NT2/D1 (cell line): ENCODE measurements at regions not wholly inside any gene's neighbourhood (a gene's known extent, or its start where the extent isn't known, plus 50 kb on each side); places are given as distances from the start of the nearest gene placed in this dataset.

Source experiments
- DNase-seq: peaks from one replicate; pipeline ENCODE4 v3.0.0-alpha.2; 2011; ENCODE audit warnings: low read depth, low spot score
- H3K27me3 ChIP-seq: 2 replicates; pipeline ENCODE4 v1.6.0; 2011; ENCODE audit warnings: mild to moderate bottlenecking; ENCODE audit not compliant: insufficient read length, insufficient read depth
- H3K36me3 ChIP-seq: 2 replicates; pipeline ENCODE4 v1.6.1; 2011; ENCODE audit warnings: mild to moderate bottlenecking, low read length, mixed read lengths; ENCODE audit not compliant: insufficient read depth, insufficient read length
- H3K4me1 ChIP-seq: 2 replicates; pipeline ENCODE4 v1.5.1; 2011; ENCODE audit not compliant: insufficient read depth, insufficient read length
- H3K4me3 ChIP-seq: 2 replicates; pipeline ENCODE4 v1.5.1; 2011; ENCODE audit warnings: low read depth; ENCODE audit not compliant: insufficient read length
- H3K9ac ChIP-seq: 2 replicates; pipeline ENCODE4 v1.6.0; 2011; ENCODE audit warnings: low read depth; ENCODE audit not compliant: insufficient read length
- H3K9me3 ChIP-seq: 2 replicates; pipeline ENCODE4 v1.5.1; 2011; ENCODE audit warnings: mild to moderate bottlenecking, low read length; ENCODE audit not compliant: insufficient read depth
- SUZ12 ChIP-seq: IDR thresholded peaks from 2 replicates; pipeline ENCODE4 v1.6.1; 2011; ENCODE audit not compliant: insufficient read length, insufficient read depth; ENCODE audit errors: extremely low read depth
- YY1 ChIP-seq: IDR thresholded peaks from 2 replicates; pipeline ENCODE4 v1.6.1; 2011; ENCODE audit not compliant: insufficient read length, insufficient read depth
- ZNF274 ChIP-seq: IDR thresholded peaks from 2 replicates; pipeline ENCODE4 v1.6.1; 2011; ENCODE audit warnings: mild to moderate bottlenecking, low read depth, low read length

GRCh38 chr2:120463996-120464395, 118.1 kb downstream of the INHBB start:
- Histone ChIP-seq H3K4me3 (no peak overlapping the region), H3K9ac (no peak overlapping the region), H3K9me3 (no peaks in the 10 kb centered on the region), H3K27me3 (peaks cover 94% of the 10 kb centered on the region), H3K4me1 (peaks cover 9% of the 10 kb centered on the region), H3K36me3 (no peaks in the 10 kb centered on the region)
- DNase-seq = no peak
- no peak for TF ChIP-seq YY1
- TF ChIP-seq SUZ12 = no peak
- no peak for TF ChIP-seq ZNF274

- DNase-seq = no peak
- peaks cover 96% of the 10 kb centered on the region for H3K27me3 ChIP-seq
- TF ChIP-seq ZNF274 (no peak), SUZ12 (no peak), YY1 (no peak)
Measured at GRCh38 chr2:120464448-120464931, 118.6 kb downstream of the INHBB start.

GRCh38 chr2:120465012-120465700, 119.2 kb downstream of the INHBB start:
- H3K9ac ChIP-seq = no peak overlapping the region
- H3K27me3 ChIP-seq = peaks cover 96% of the 10 kb centered on the region
- peaks cover 9% of the 10 kb centered on the region for H3K4me1 ChIP-seq
- TF ChIP-seq YY1 (no peak), SUZ12 (no peak), ZNF274 (no peak)
- peak overlapping the region; percentile 12 for H3K4me3 ChIP-seq
- no peak for DNase-seq
- no peaks in the 10 kb centered on the region for H3K36me3 ChIP-seq
- no peaks in the 10 kb centered on the region for H3K9me3 ChIP-seq

More at GRCh38 chr2:120464448-120464931, 118.6 kb downstream of the INHBB start:
- Histone ChIP-seq H3K4me3 (no peak overlapping the region), H3K9me3 (no peaks in the 10 kb centered on the region), H3K36me3 (no peaks in the 10 kb centered on the region), H3K4me1 (peaks cover 9% of the 10 kb centered on the region), H3K9ac (no peak overlapping the region)

- TF ChIP-seq SUZ12 (no peak), YY1 (no peak), ZNF274 (no peak)
- Histone ChIP-seq H3K9me3 (no peaks in the 10 kb centered on the region), H3K4me1 (peaks cover 11% of the 10 kb centered on the region), H3K27me3 (peaks cover 96% of the 10 kb centered on the region), H3K9ac (no peak overlapping the region), H3K4me3 (peak overlapping the region; percentile 12), H3K36me3 (no peaks in the 10 kb centered on the region)
- DNase-seq = no peak
Measured at GRCh38 chr2:120465701-120465988, 119.7 kb downstream of the INHBB start.

- no peaks in the 10 kb centered on the region for H3K36me3 ChIP-seq
- TF ChIP-seq SUZ12 (no peak), YY1 (no peak), ZNF274 (no peak)
- H3K4me1 ChIP-seq = peaks cover 11% of the 10 kb centered on the region
- peak overlapping the region; percentile 12 for H3K4me3 ChIP-seq
- H3K27me3 ChIP-seq = peaks cover 96% of the 10 kb centered on the region
- H3K9me3 ChIP-seq = no peaks in the 10 kb centered on the region
- peak; percentile 85 for DNase-seq
- no peak overlapping the region for H3K9ac ChIP-seq
Measured at GRCh38 chr2:120465989-120466703, 120.2 kb downstream of the INHBB start.

GRCh38 chr2:120466704-120467054, 120.7 kb downstream of the INHBB start:
- Histone ChIP-seq H3K4me3 (no peak overlapping the region), H3K27me3 (peaks cover 96% of the 10 kb centered on the region)
- no peak for DNase-seq

GRCh38 chr2:120468136-120468535, 122.2 kb downstream of the INHBB start:
- no peak for TF ChIP-seq ZNF274
- no peak for TF ChIP-seq SUZ12
- TF ChIP-seq YY1 = no peak
- H3K4me1 ChIP-seq = peaks cover 11% of the 10 kb centered on the region
- DNase-seq = no peak
- no peak overlapping the region for H3K4me3 ChIP-seq
- H3K9ac ChIP-seq = no peak overlapping the region
- peaks cover 96% of the 10 kb centered on the region for H3K27me3 ChIP-seq
- H3K36me3 ChIP-seq = no peaks in the 10 kb centered on the region
- peaks cover 16% of the 10 kb centered on the region; the same call in 1 of the 2 replicates for H3K9me3 ChIP-seq

More at GRCh38 chr2:120466704-120467054, 120.7 kb downstream of the INHBB start:
- peaks cover 11% of the 10 kb centered on the region for H3K4me1 ChIP-seq
- no peaks in the 10 kb centered on the region for H3K36me3 ChIP-seq
- peaks cover 2% of the 10 kb centered on the region; the same call in 1 of the 2 replicates for H3K9me3 ChIP-seq
- H3K9ac ChIP-seq = no peak overlapping the region
- TF ChIP-seq ZNF274 (no peak), YY1 (no peak), SUZ12 (no peak)
